ENCODE measurements at regions not wholly inside any gene's neighbourhood (a gene's known extent, or its start where the extent isn't known, plus 50 kb on each side); places are given as distances from the start of the nearest gene placed in this dataset.
A peak's percentile ranks its signal among the peaks of the same experiment; 100 is the strongest.
"Not testable (repeated sequence)": the region's sequence is repeated elsewhere in the genome, so short reads cannot be mapped to it uniquely, and the experiment has no call there.

- H3K4me3 ChIP-seq (ENCODE audit: insufficient read depth, low read depth, low read length) = no peak overlapping the region
- H3K27me3 ChIP-seq (ENCODE audit: control insufficient read depth, insufficient read depth, low read length) = no peaks in the 10 kb centered on the region
- no peaks in the 10 kb centered on the region for H3K36me3 ChIP-seq (replicated peaks; ENCODE audit: control insufficient read depth, insufficient read depth, low read length)
- no peak for DNase-seq
Measured at GRCh38 chr20:57988422-57988821, 240.0 kb downstream of the ANKRD60 start.

GRCh38 chr20:57987659-57988058 is 240.8 kb downstream of the ANKRD60 start:
- no peak overlapping the region for H3K4me3 ChIP-seq (ENCODE audit: insufficient read depth, low read depth, low read length)
- no peak for DNase-seq
- H3K27me3 ChIP-seq (ENCODE audit: control insufficient read depth, insufficient read depth, low read length) = no peaks in the 10 kb centered on the region
- no peaks in the 10 kb centered on the region for H3K36me3 ChIP-seq (replicated peaks; ENCODE audit: control insufficient read depth, insufficient read depth, low read length)

GRCh38 chr20:57986666-57987065 is 241.8 kb downstream of the ANKRD60 start:
- no peak overlapping the region for H3K4me3 ChIP-seq (ENCODE audit: insufficient read depth, low read depth, low read length)
- H3K36me3 ChIP-seq (replicated peaks; ENCODE audit: control insufficient read depth, insufficient read depth, low read length) = no peaks in the 10 kb centered on the region
- H3K27me3 ChIP-seq (ENCODE audit: control insufficient read depth, insufficient read depth, low read length) = no peaks in the 10 kb centered on the region
- no peak for DNase-seq

- H3K4me3 ChIP-seq (ENCODE audit: insufficient read depth, low read depth, low read length) = no peak overlapping the region
- no peak for DNase-seq
- no peaks in the 10 kb centered on the region for H3K36me3 ChIP-seq (replicated peaks; ENCODE audit: control insufficient read depth, insufficient read depth, low read length)
- no peaks in the 10 kb centered on the region for H3K27me3 ChIP-seq (ENCODE audit: control insufficient read depth, insufficient read depth, low read length)
Measured at GRCh38 chr20:57985278-57985677, 243.2 kb downstream of the ANKRD60 start.

- Histone ChIP-seq H3K4me3 (ENCODE audit: insufficient read depth, low read depth, low read length) (no peak overlapping the region), H3K36me3 (replicated peaks; ENCODE audit: control insufficient read depth, insufficient read depth, low read length) (no peaks in the 10 kb centered on the region), H3K27me3 (ENCODE audit: control insufficient read depth, insufficient read depth, low read length) (no peaks in the 10 kb centered on the region)
- DNase-seq = no peak
Measured at GRCh38 chr20:57983082-57983481, 245.4 kb downstream of the ANKRD60 start.

GRCh38 chr20:57980506-57980905 is 247.9 kb downstream of the ANKRD60 start:
- no peak for DNase-seq
- Histone ChIP-seq H3K27me3 (ENCODE audit: control insufficient read depth, insufficient read depth, low read length) (no peaks in the 10 kb centered on the region), H3K4me3 (ENCODE audit: insufficient read depth, low read depth, low read length) (no peak overlapping the region), H3K36me3 (replicated peaks; ENCODE audit: control insufficient read depth, insufficient read depth, low read length) (no peaks in the 10 kb centered on the region)

- no peak for DNase-seq
- no peak overlapping the region for H3K4me3 ChIP-seq (ENCODE audit: insufficient read depth, low read depth, low read length)
- H3K27me3 ChIP-seq (ENCODE audit: control insufficient read depth, insufficient read depth, low read length) = no peaks in the 10 kb centered on the region
- H3K36me3 ChIP-seq (replicated peaks; ENCODE audit: control insufficient read depth, insufficient read depth, low read length) = no peaks in the 10 kb centered on the region
Measured at GRCh38 chr20:57977569-57977968, 250.9 kb downstream of the ANKRD60 start.

GRCh38 chr20:57977141-57977540 is 251.3 kb downstream of the ANKRD60 start:
- H3K36me3 ChIP-seq (replicated peaks; ENCODE audit: control insufficient read depth, insufficient read depth, low read length) = no peaks in the 10 kb centered on the region
- no peak for DNase-seq
- H3K27me3 ChIP-seq (ENCODE audit: control insufficient read depth, insufficient read depth, low read length) = no peaks in the 10 kb centered on the region
- H3K4me3 ChIP-seq (ENCODE audit: insufficient read depth, low read depth, low read length) = no peak overlapping the region

GRCh38 chr20:57974863-57975262 is 253.6 kb downstream of the ANKRD60 start:
- DNase-seq = no peak

GRCh38 chr20:57973886-57974285 is 254.6 kb downstream of the ANKRD60 start:
- H3K27me3 ChIP-seq (ENCODE audit: control insufficient read depth, insufficient read depth, low read length) = no peaks in the 10 kb centered on the region
- H3K4me3 ChIP-seq (ENCODE audit: insufficient read depth, low read depth, low read length) = no peak overlapping the region
- no peak for DNase-seq
- H3K36me3 ChIP-seq (replicated peaks; ENCODE audit: control insufficient read depth, insufficient read depth, low read length) = no peaks in the 10 kb centered on the region

More at GRCh38 chr20:57974863-57975262, 253.6 kb downstream of the ANKRD60 start:
- Histone ChIP-seq H3K36me3 (replicated peaks; ENCODE audit: control insufficient read depth, insufficient read depth, low read length) (no peaks in the 10 kb centered on the region), H3K4me3 (ENCODE audit: insufficient read depth, low read depth, low read length) (no peak overlapping the region), H3K27me3 (ENCODE audit: control insufficient read depth, insufficient read depth, low read length) (no peaks in the 10 kb centered on the region)

- DNase-seq; H3K36me3 ChIP-seq (replicated peaks; ENCODE audit: control insufficient read depth, insufficient read depth, low read length); H3K27me3 ChIP-seq (ENCODE audit: control insufficient read depth, insufficient read depth, low read length); H3K4me3 ChIP-seq (ENCODE audit: insufficient read depth, low read depth, low read length): not testable (repeated sequence)
Measured at GRCh38 chr20:57971583-57971982, 256.9 kb downstream of the ANKRD60 start.

GRCh38 chr20:57970856-57971255 is 257.6 kb downstream of the ANKRD60 start:
- no peak for DNase-seq
- Histone ChIP-seq H3K36me3 (replicated peaks; ENCODE audit: control insufficient read depth, insufficient read depth, low read length) (no peaks in the 10 kb centered on the region), H3K27me3 (ENCODE audit: control insufficient read depth, insufficient read depth, low read length) (no peaks in the 10 kb centered on the region), H3K4me3 (ENCODE audit: insufficient read depth, low read depth, low read length) (no peak overlapping the region)

- Histone ChIP-seq H3K27me3 (ENCODE audit: control insufficient read depth, insufficient read depth, low read length) (no peaks in the 10 kb centered on the region), H3K36me3 (replicated peaks; ENCODE audit: control insufficient read depth, insufficient read depth, low read length) (no peaks in the 10 kb centered on the region), H3K4me3 (ENCODE audit: insufficient read depth, low read depth, low read length) (no peak overlapping the region)
- DNase-seq = no peak
Measured at GRCh38 chr20:57970116-57970515, 258.3 kb downstream of the ANKRD60 start.

GRCh38 chr20:57968120-57968519 is 258.3 kb upstream of the PMEPA1 start:
- Histone ChIP-seq H3K4me3 (ENCODE audit: insufficient read depth, low read depth, low read length) (no peak overlapping the region), H3K27me3 (ENCODE audit: control insufficient read depth, insufficient read depth, low read length) (no peaks in the 10 kb centered on the region), H3K36me3 (replicated peaks; ENCODE audit: control insufficient read depth, insufficient read depth, low read length) (no peaks in the 10 kb centered on the region)
- no peak for DNase-seq

GRCh38 chr20:57967364-57967763 is 257.5 kb upstream of the PMEPA1 start:
- Histone ChIP-seq H3K4me3 (ENCODE audit: insufficient read depth, low read depth, low read length) (no peak overlapping the region), H3K36me3 (replicated peaks; ENCODE audit: control insufficient read depth, insufficient read depth, low read length) (no peaks in the 10 kb centered on the region), H3K27me3 (ENCODE audit: control insufficient read depth, insufficient read depth, low read length) (no peaks in the 10 kb centered on the region)
- peak; percentile 51 for DNase-seq

GRCh38 chr20:57966620-57967019 is 256.8 kb upstream of the PMEPA1 start:
- no peaks in the 10 kb centered on the region for H3K27me3 ChIP-seq (ENCODE audit: control insufficient read depth, insufficient read depth, low read length)
- no peak for DNase-seq
- H3K36me3 ChIP-seq (replicated peaks; ENCODE audit: control insufficient read depth, insufficient read depth, low read length) = no peaks in the 10 kb centered on the region
- no peak overlapping the region for H3K4me3 ChIP-seq (ENCODE audit: insufficient read depth, low read depth, low read length)
